H1 (cell line): ENCODE measurements at regions not wholly inside any gene's neighbourhood (a gene's known extent, or its start where the extent isn't known, plus 50 kb on each side); places are given as distances from the start of the nearest gene placed in this dataset.
A peak's percentile ranks its signal among the peaks of the same experiment; 100 is the strongest.

Experiments
- CTCF ChIA-PET: fragments of 300-600 bp; sonication (Branson Sonifier 250); formaldehyde crosslinking; loops from one replicate; lab custom pipeline; 2021; ENCODE audit not compliant: partially characterized antibody; lab: Charles Lee
- POLR2A ChIA-PET: fragments of 300-600 bp; sonication (Branson Sonifier 250); formaldehyde crosslinking; loops from one replicate; lab custom pipeline; 2021; ENCODE audit warnings: inconsistent platforms; ENCODE audit not compliant: partially characterized antibody; lab: Charles Lee
- DNase-seq, 2 experiments: peaks; one replicate each; pipeline versions ENCODE4 v3.0.0 to v3.0.0-alpha.2; 2010 to 2022; ENCODE audit warnings: low spot score in 2 of 2, low read depth in 1 of 2, mixed read lengths in 1 of 2
- FAIRE-seq: peaks from 2 replicates; lab custom pipeline; 2011; peaks lifted over from hg19 to GRCh38; lab: Jason Lieb, UNC
- H2AFZ ChIP-seq: 2 replicates; pipeline ENCODE4 v1.8.1; 2012; ENCODE audit warnings: low read length, inconsistent platforms
- H2AK5ac ChIP-seq: 2 replicates; pipeline ENCODE4 v1.6.1; 2013; ENCODE audit warnings: low read depth, low read length
- H2BK120ac ChIP-seq: replicated peaks from 2 replicates; pipeline ENCODE3; 2013; ENCODE audit warnings: low read depth, low read length, inconsistent platforms
- H2BK12ac ChIP-seq: 2 replicates; pipeline ENCODE4 v1.6.1; 2013; ENCODE audit warnings: low read depth, low read length
- H2BK15ac ChIP-seq: 2 replicates; pipeline ENCODE4 v1.6.1; 2013; ENCODE audit warnings: low read length
- H2BK20ac ChIP-seq: 2 replicates; pipeline ENCODE4 v1.6.1; 2013; ENCODE audit warnings: low read length
- H2BK5ac ChIP-seq: 2 replicates; pipeline ENCODE4 v1.6.1; 2013; ENCODE audit warnings: low read depth, low read length
- H3K14ac ChIP-seq: 2 replicates; pipeline ENCODE4 v1.6.1; 2013; ENCODE audit warnings: inconsistent platforms; ENCODE audit not compliant: insufficient read length
- H3K18ac ChIP-seq: 2 replicates; pipeline ENCODE4 v1.6.1; 2013; ENCODE audit warnings: low read length; ENCODE audit errors: extremely low read depth
- H3K23ac ChIP-seq: 2 replicates; pipeline ENCODE4 v1.6.1; 2013; ENCODE audit warnings: inconsistent platforms; ENCODE audit not compliant: insufficient read length
- H3K23me2 ChIP-seq: 2 replicates; pipeline ENCODE4 v1.6.1; 2013; ENCODE audit warnings: low read depth, low read length
- H3K27ac ChIP-seq: 2 replicates; pipeline ENCODE4 v1.6.1; 2011; ENCODE audit warnings: low read depth, low read length, inconsistent platforms
- H3K27me3 ChIP-seq, 4 experiments: replicated peaks in 1 of 4; 1 replicate in 1 of 4; 2 replicates in 3 of 4; pipeline versions ENCODE4 v1.6.1 to v1.8.1; 2011 to 2013; ENCODE audit warnings: low read length in 3 of 4, mild to moderate bottlenecking in 3 of 4, inconsistent platforms in 2 of 4, mixed read lengths in 2 of 4, moderate library complexity in 1 of 4; ENCODE audit not compliant: control insufficient read depth in 3 of 4, insufficient read depth in 3 of 4; ENCODE audit errors: extremely low read depth in 1 of 4
- H3K36me3 ChIP-seq, 4 experiments: 2 replicates each; pipeline versions ENCODE4 v1.6.1 to v1.8.1; 2011 to 2013; ENCODE audit warnings: mild to moderate bottlenecking in 4 of 4, low read length in 3 of 4, moderate library complexity in 2 of 4, control low read depth in 1 of 4, inconsistent platforms in 1 of 4; ENCODE audit not compliant: insufficient read depth in 4 of 4, control insufficient read depth in 2 of 4
- H3K4ac ChIP-seq: replicated peaks from 2 replicates; pipeline ENCODE3; 2013; ENCODE audit warnings: low read length, low read depth, mixed read lengths, inconsistent platforms; ENCODE audit not compliant: insufficient read length
- H3K4me1 ChIP-seq, 4 experiments: replicated peaks in 1 of 4; 1 replicate in 1 of 4; 2 replicates in 3 of 4; pipeline versions ENCODE4 v1.6.1 to v1.8.1; 2011 to 2013; ENCODE audit warnings: low read length in 3 of 4, inconsistent platforms in 2 of 4, mixed read lengths in 1 of 4; ENCODE audit not compliant: insufficient read depth in 4 of 4, control insufficient read depth in 3 of 4
- H3K4me2 ChIP-seq, 2 experiments: 2 replicates each; pipeline versions ENCODE4 v1.6.1 to v1.8.1; 2011 to 2013; ENCODE audit warnings: low read depth in 2 of 2, low read length in 2 of 2, control low read depth in 1 of 2, inconsistent platforms in 1 of 2, mild to moderate bottlenecking in 1 of 2; ENCODE audit not compliant: insufficient read depth in 1 of 2
- H3K4me3 ChIP-seq, 4 experiments: fragments of 200-600, 300-600 bp in 1 of 4; sonication (generic), shearing (Covaris generic), sonication (Bioruptor Twin) in 1 of 4; 2 replicates each; pipeline versions ENCODE4 v1.5.1 to v1.8.1; 2011 to 2016; ENCODE audit warnings: low read length in 4 of 4, low read depth in 3 of 4, control low read depth in 2 of 4, inconsistent platforms in 2 of 4, mild to moderate bottlenecking in 2 of 4, mixed read lengths in 1 of 4, moderate library complexity in 1 of 4; ENCODE audit not compliant: insufficient read depth in 2 of 4; ENCODE audit errors: extremely low read depth in 1 of 4
- H3K56ac ChIP-seq: replicated peaks from 2 replicates; pipeline ENCODE3; 2013; ENCODE audit warnings: low read depth, mild to moderate bottlenecking, mixed read lengths, low read length, inconsistent platforms; ENCODE audit not compliant: insufficient read length
- H3K79me1 ChIP-seq: 2 replicates; pipeline ENCODE4 v1.6.1; 2013; ENCODE audit warnings: low read depth, low read length, control low read depth
- H3K79me2 ChIP-seq, 2 experiments: 2 replicates each; pipeline versions ENCODE4 v1.6.1 to v1.8.1; 2012 to 2013; ENCODE audit warnings: low read length in 2 of 2, mild to moderate bottlenecking in 2 of 2, inconsistent platforms in 1 of 2; ENCODE audit not compliant: insufficient read depth in 2 of 2, control insufficient read depth in 1 of 2
- H3K9ac ChIP-seq, 4 experiments: replicated peaks in 1 of 4; 1 replicate in 1 of 4; 2 replicates in 3 of 4; pipeline versions ENCODE4 v1.6.1 to v1.8.1; 2011 to 2013; ENCODE audit warnings: low read depth in 3 of 4, low read length in 3 of 4, control low read depth in 2 of 4, mild to moderate bottlenecking in 2 of 4, moderate library complexity in 2 of 4, inconsistent platforms in 1 of 4; ENCODE audit errors: extremely low read depth in 1 of 4
- H3K9me3 ChIP-seq, 2 experiments: 2 replicates each; pipeline versions ENCODE4 v1.6.1 to v1.8.1; 2012 to 2013; ENCODE audit warnings: mild to moderate bottlenecking in 2 of 2, moderate library complexity in 2 of 2, control low read depth in 1 of 2, inconsistent platforms in 1 of 2, low read depth in 1 of 2, low read length in 1 of 2, mixed read lengths in 1 of 2; ENCODE audit not compliant: insufficient read depth in 2 of 2
- H4K20me1 ChIP-seq, 2 experiments: replicated peaks in 1 of 2; 2 replicates each; pipeline versions ENCODE3 to v1.8.1; 2011 to 2013; ENCODE audit warnings: inconsistent platforms in 2 of 2, low read length in 2 of 2, mild to moderate bottlenecking in 1 of 2; ENCODE audit not compliant: insufficient read depth in 2 of 2, control insufficient read depth in 1 of 2
- H4K5ac ChIP-seq: 2 replicates; pipeline ENCODE4 v1.6.1; 2013; ENCODE audit warnings: low read length, low read depth, mixed read lengths, inconsistent platforms; ENCODE audit not compliant: insufficient read length
- H4K8ac ChIP-seq: 2 replicates; pipeline ENCODE4 v1.8.0; 2013; ENCODE audit warnings: mild to moderate bottlenecking, moderate library complexity, low read length, inconsistent platforms; ENCODE audit not compliant: insufficient read depth; ENCODE audit errors: extremely low read depth
- H4K91ac ChIP-seq: replicated peaks from 2 replicates; pipeline ENCODE3; 2013; ENCODE audit warnings: low read length, mixed read lengths, inconsistent platforms; ENCODE audit not compliant: insufficient read length
- ATF2 ChIP-seq: IDR thresholded peaks from 2 replicates; pipeline ENCODE4 v1.6.1; 2012; ENCODE audit warnings: low read length, inconsistent platforms
- BCL11A ChIP-seq, 2 experiments: IDR thresholded peaks; one replicate each; pipeline ENCODE4 v1.6.1; 2011; ENCODE audit warnings: low read depth in 2 of 2, low read length in 2 of 2, mild to moderate bottlenecking in 2 of 2
- MAFK ChIP-seq: IDR thresholded peaks from 2 replicates; pipeline ENCODE4 v1.6.1; 2012; ENCODE audit warnings: low read depth, mild to moderate bottlenecking, improper control_type of control experiment, low read length
- POLR2A ChIP-seq, 2 experiments: IDR thresholded peaks; 1 replicate in 1 of 2; 2 replicates in 1 of 2; pipeline ENCODE4 v1.6.1; 2011; ENCODE audit warnings: low read depth in 2 of 2, low read length in 2 of 2, mild to moderate bottlenecking in 2 of 2; ENCODE audit errors: control extremely low read depth in 1 of 2
- TAF1 ChIP-seq: IDR thresholded peaks from 2 replicates; pipeline ENCODE4 v1.6.1; 2011; ENCODE audit warnings: mild to moderate bottlenecking, low read depth, low read length
- YY1 ChIP-seq: IDR thresholded peaks from 2 replicates; pipeline ENCODE4 v1.6.1; 2011; ENCODE audit warnings: low read depth, mild to moderate bottlenecking, low read length
- WGBS, 2 experiments: shearing (Covaris generic) in 1 of 2; methylation state at CpG; one replicate each; pipeline versions ENCODE4 v1.1.6 to v1.1.7; 2013 to 2015; ENCODE audit warnings: low lambda C conversion rate in 2 of 2, mixed read lengths in 2 of 2, inconsistent platforms in 1 of 2, low coverage in 1 of 2, missing lambda C conversion rate in 1 of 2; ENCODE audit not compliant: insufficient replicate concordance in 2 of 2, insufficient coverage in 1 of 2, insufficient read length in 1 of 2; ENCODE audit errors: extremely low coverage in 1 of 2, missing lambda C conversion rate in 1 of 2; 5-methylcytosine and 5-hydroxymethylcytosine counted together

- Histone ChIP-seq H2BK12ac (peak overlapping the region; percentile 46), H4K5ac (no peak overlapping the region), H3K4me1 (peaks cover 0 to 6% (median under 1%) of the 10 kb centered on the region in 4 experiments; a peak in 2 of 7 replicates), H3K9ac (no peak overlapping the region), H3K79me1 (no peaks in the 10 kb centered on the region), H3K23ac (no peak overlapping the region), H3K9me3 (no peaks in the 10 kb centered on the region), H2BK5ac (no peak overlapping the region), H3K4me2 (no peak overlapping the region), H3K4me3 (no peak overlapping the region), H3K56ac (no peak overlapping the region), H4K91ac (no peak overlapping the region), H4K8ac (no peak overlapping the region), H2AK5ac (no peak overlapping the region), H3K27me3 (peaks cover 0 to 3% (median 0%) of the 10 kb centered on the region in 4 experiments; a peak in 1 of 7 replicates), H3K27ac (no peak overlapping the region), H4K20me1 (no peaks in the 10 kb centered on the region), H2AFZ (no peak overlapping the region), H3K14ac (no peak overlapping the region), H3K4ac (no peak overlapping the region), H3K23me2 (no peaks in the 10 kb centered on the region), H3K36me3 (no peaks in the 10 kb centered on the region; a peak in 1 of 8 replicates), H2BK120ac (no peak overlapping the region), H3K79me2 (no peaks in the 10 kb centered on the region), H2BK15ac (no peak overlapping the region; the same call in 1 of the 2 replicates), H3K18ac (no peak overlapping the region; the same call in 1 of the 2 replicates), H2BK20ac (peak overlapping the region; percentile 48; the same call in 1 of the 2 replicates)
- ChIA-PET CTCF (interaction anchor here (0.6 to 12.1 kb wide), 56 partner anchors 11 to 1451 kb away, joined by 3 to 160 read pairs (median 4); partner anchors contain the start of gene NECTIN1), POLR2A (no interaction called here)
- 69% methylated on average over 9 of the region's 10 CpGs; no CpG with 5 or more reads in 1 of the 2 experiments for WGBS, 2 experiments
- TF ChIP-seq ATF2: no peak
- TF ChIP-seq POLR2A (IDR thresholded peaks at IDR 0.05; ENCODE audit: control extremely low read depth in 1 of 2, low read depth in 2 of 2, low read length in 2 of 2): no peak
- TF ChIP-seq TAF1: no peak
- TF ChIP-seq MAFK: no peak
- no peak for TF ChIP-seq YY1
- TF ChIP-seq BCL11A (IDR thresholded peaks at IDR 0.05; ENCODE audit: low read depth in 2 of 2, low read length in 2 of 2): no peak
- DNase-seq: no peak
- no peak for FAIRE-seq
Measured at GRCh38 chr11:119533462-119533861, 110.5 kb upstream of the THY1 start.
